ENCODE measurements at regions not wholly inside any gene's neighbourhood (a gene's known extent, or its start where the extent isn't known, plus 50 kb on each side); places are given as distances from the start of the nearest gene placed in this dataset.
"Not testable (repeated sequence)": the region's sequence is repeated elsewhere in the genome, so short reads cannot be mapped to it uniquely, and the experiment has no call there.

DNA sequence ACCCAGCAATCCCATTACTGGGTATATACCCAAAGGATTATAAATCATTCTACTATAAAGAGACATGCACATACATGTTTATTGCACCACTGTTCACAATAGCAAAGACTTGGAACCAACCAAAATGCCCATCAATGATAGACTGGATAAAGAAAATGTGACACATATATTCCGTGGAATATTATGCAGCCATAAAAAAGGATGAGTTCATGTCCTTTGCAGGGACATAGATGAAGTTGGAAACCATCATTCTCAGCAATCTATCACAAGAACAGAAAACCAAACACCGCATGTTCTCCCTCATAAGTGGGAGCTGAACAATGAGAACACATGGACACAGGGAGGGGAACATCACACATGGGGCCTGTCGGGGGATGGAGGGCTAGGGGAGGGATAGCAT is 113.2 kb upstream of the PRSS1 start:
- H2AK9ac ChIP-seq (replicated peaks; ENCODE audit: low read depth, low read length, poor library complexity); H3K9ac ChIP-seq (ENCODE audit: low read depth, low read length); H3K4me2 ChIP-seq (ENCODE audit: low read depth, low read length); H3K4ac ChIP-seq (ENCODE audit: low read depth, low read length); POLR2A ChIA-PET (ENCODE audit: unreplicated experiment); BruUV-seq (replicated peaks); H4K20me1 ChIP-seq (ENCODE audit: insufficient read depth, low read length); DNase-seq; H3K56ac ChIP-seq (ENCODE audit: extremely low read depth, insufficient read depth, low read length); H3K14ac ChIP-seq (replicated peaks; ENCODE audit: low read depth, low read length); dilution Hi-C loops (cut with HindIII; ENCODE audit: low sequenced_read_pairs, unreplicated experiment); H2BK15ac ChIP-seq (ENCODE audit: low read depth, low read length); H3K4me1 ChIP-seq (ENCODE audit: control insufficient read depth, insufficient read depth, low read length); H3K23ac ChIP-seq (ENCODE audit: low read depth, low read length); H3K27me3 ChIP-seq (ENCODE audit: control insufficient read depth, insufficient read depth, low read length); in situ Hi-C loops (cut with MboI; ENCODE audit: low sequenced_read_pairs); H3K9me3 ChIP-seq (ENCODE audit: control insufficient read depth, insufficient read depth, low read length); H3K18ac ChIP-seq (ENCODE audit: low read depth, low read length); H2BK120ac ChIP-seq (ENCODE audit: low read depth, low read length); H3K4me3 ChIP-seq (ENCODE audit: insufficient read depth, low read depth, low read length); H4K91ac ChIP-seq (ENCODE audit: insufficient read depth, low read depth, low read length); H2BK20ac ChIP-seq (ENCODE audit: low read depth, low read length); H3K27ac ChIP-seq (ENCODE audit: insufficient read depth, low read length); H2AFZ ChIP-seq (replicated peaks; ENCODE audit: low read length, poor library complexity); H2AK5ac ChIP-seq (ENCODE audit: low read depth, low read length); H2BK5ac ChIP-seq (ENCODE audit: low read depth, low read length, poor library complexity, severe bottlenecking); ATAC-seq (ENCODE audit: low read depth); H3K9me1 ChIP-seq (ENCODE audit: insufficient read depth, low read length); H3K36me3 ChIP-seq (ENCODE audit: control insufficient read depth, insufficient read depth, low read length); H3K79me1 ChIP-seq (ENCODE audit: low read depth in 1 of 2, low read length in 2 of 2); H4K5ac ChIP-seq (ENCODE audit: low read depth, low read length); H4K8ac ChIP-seq (ENCODE audit: low read depth in 2 of 2, low read length in 2 of 2): not testable (repeated sequence)
- intact Hi-C loops (cut with micrococcal nuclease): loop anchor here (10.0 kb wide), 1 partner anchor 369 kb away; no protein-coding TSS in a partner anchor
- WGBS, 2 experiments (ENCODE audit: extremely low coverage in 2 of 2, insufficient read length in 1 of 2): no CpG with 5 or more reads among the region's 3 CpGs
- CTCF ChIA-PET: interaction anchor here (2.3 kb wide), 1 partner anchor 101 kb away, joined by 6 read pairs; no protein-coding TSS in a partner anchor
